ENCODE measurements at regions not wholly inside any gene's neighbourhood (a gene's known extent, or its start where the extent isn't known, plus 50 kb on each side); places are given as distances from the start of the nearest gene placed in this dataset.

GRCh38 chr5:74441616-74442015 lies 198.9 kb downstream of the ENC1 start (continued):
- TF ChIP-seq ZNF747 (tag by site-specific recombination; IDR thresholded peaks at IDR 0.05) (no peak), ZNF324 (tag by site-specific recombination; IDR thresholded peaks at IDR 0.05) (no peak), ZNF677 (tag by site-specific recombination; IDR thresholded peaks at IDR 0.05) (no peak), ZBTB20 (tag by site-specific recombination; IDR thresholded peaks at IDR 0.05) (no peak), ZNF777 (tag by site-specific recombination; IDR thresholded peaks at IDR 0.05; ENCODE audit: borderline replicate concordance) (no peak), ZIC2 (tag by site-specific recombination; IDR thresholded peaks at IDR 0.05) (no peak), ZSCAN18 (tag by site-specific recombination; IDR thresholded peaks at IDR 0.05) (no peak), ZSCAN5A (tag by site-specific recombination; IDR thresholded peaks at IDR 0.05) (no peak)

GRCh38 chr5:74440341-74440740 lies 200.2 kb downstream of the ENC1 start:
- Histone ChIP-seq H3K4me1 (ENCODE audit: control insufficient read depth, insufficient read depth, low read length) (no peaks in the 10 kb centered on the region), H3K9me3 (ENCODE audit: control insufficient read depth, insufficient read depth, low read depth, low read length) (no peaks in the 10 kb centered on the region), H3K4me3 (ENCODE audit: low read depth, low read length) (no peak overlapping the region), H3K36me3 (ENCODE audit: control insufficient read depth in 2 of 2, insufficient read depth in 1 of 2, low read length in 2 of 2) (no peaks in the 10 kb centered on the region), H3K27ac (ENCODE audit: extremely low read depth, low read depth, low read length) (no peak overlapping the region)
- ChIA-PET CTCF (no interaction called here), POLR2A (interaction anchor here (0.6 kb wide), 1 partner anchor 10 kb away, joined by 3 read pairs; no protein-coding TSS in a partner anchor)
- TF ChIP-seq KLF10 (tag by site-specific recombination; IDR thresholded peaks at IDR 0.05): no peak
- no peak for TF ChIP-seq ZNF654 (tag by site-specific recombination; IDR thresholded peaks at IDR 0.05; ENCODE audit: low read depth)
- TF ChIP-seq ZSCAN4 (tag by site-specific recombination; IDR thresholded peaks at IDR 0.05): no peak
- TF ChIP-seq ZNF174 (tag by site-specific recombination; IDR thresholded peaks at IDR 0.05): no peak
- no peak for TF ChIP-seq ZNF140 (tag by site-specific recombination; IDR thresholded peaks at IDR 0.05)
- TF ChIP-seq ZNF639 (tag by site-specific recombination; IDR thresholded peaks at IDR 0.05): no peak
- TF ChIP-seq ZNF398 (tag by site-specific recombination; IDR thresholded peaks at IDR 0.05): no peak
- no peak for TF ChIP-seq ZNF146 (tag by site-specific recombination; IDR thresholded peaks at IDR 0.05)
- no peak for TF ChIP-seq ZNF155 (tag by site-specific recombination; IDR thresholded peaks at IDR 0.05)
- no peak for TF ChIP-seq ZNF548 (tag by site-specific recombination; IDR thresholded peaks at IDR 0.05)
- TF ChIP-seq ZNF707 (tag by site-specific recombination; IDR thresholded peaks at IDR 0.05): no peak
- no peak for TF ChIP-seq ZNF2 (tag by site-specific recombination; IDR thresholded peaks at IDR 0.05)
- no peak for TF ChIP-seq ZNF473 (tag by site-specific recombination; IDR thresholded peaks at IDR 0.05)
- no peak for TF ChIP-seq ZNF792 (tag by site-specific recombination; IDR thresholded peaks at IDR 0.05)
- no peak for TF ChIP-seq ZNF510 (tag by site-specific recombination; IDR thresholded peaks at IDR 0.05; ENCODE audit: insufficient replicate concordance)
- no peak for TF ChIP-seq ZNF488 (tag by site-specific recombination; IDR thresholded peaks at IDR 0.05)
- TF ChIP-seq ZBTB26 (tag by site-specific recombination; optimal IDR thresholded peaks at IDR 0.05): no peak
- TF ChIP-seq KLF16 (tag by site-specific recombination; IDR thresholded peaks at IDR 0.05): no peak

Measured in HEK293 (cell line).